GM19397 (cell line): ENCODE measurements at regions not wholly inside any gene's neighbourhood (a gene's known extent, or its start where the extent isn't known, plus 50 kb on each side); places are given as distances from the start of the nearest gene placed in this dataset.

ENCODE experiments used
- ATAC-seq: cut with Tn5 transposase; IDR thresholded peaks from one replicate; pipeline ENCODE4 v1.9.1; 2021; ENCODE audit warnings: mild to moderate bottlenecking, moderate library complexity; ENCODE audit not compliant: unreplicated experiment

GRCh38 chr18:57991552-57991951 lies 52.5 kb upstream of the NEDD4L start:
- ATAC-seq: no peak

DNA sequence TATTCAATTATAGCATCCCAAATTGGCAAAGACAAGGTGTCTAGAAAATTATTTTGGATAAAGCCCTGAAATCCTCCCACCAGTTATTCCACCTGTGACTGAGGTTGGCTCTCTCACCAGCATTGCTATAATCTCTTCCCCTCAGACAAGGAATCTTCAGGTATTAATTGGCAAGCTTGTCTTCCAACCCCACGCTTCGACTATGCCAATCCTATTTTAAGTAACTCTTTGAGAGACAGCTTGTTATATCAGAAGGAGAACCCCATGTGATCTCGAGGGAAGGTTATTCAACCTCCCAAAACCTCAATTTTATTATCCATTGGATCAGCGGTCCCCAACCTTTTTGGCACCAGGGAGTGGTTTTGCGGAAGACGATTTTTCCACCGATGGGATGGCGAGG lies 54.5 kb upstream of the NEDD4L start:
- no peak for ATAC-seq

- no peak for ATAC-seq
Measured at GRCh38 chr18:57984490-57985115, 59.4 kb upstream of the NEDD4L start.

GRCh38 chr18:57983965-57984364 lies 60.1 kb upstream of the NEDD4L start:
- no peak for ATAC-seq

DNA sequence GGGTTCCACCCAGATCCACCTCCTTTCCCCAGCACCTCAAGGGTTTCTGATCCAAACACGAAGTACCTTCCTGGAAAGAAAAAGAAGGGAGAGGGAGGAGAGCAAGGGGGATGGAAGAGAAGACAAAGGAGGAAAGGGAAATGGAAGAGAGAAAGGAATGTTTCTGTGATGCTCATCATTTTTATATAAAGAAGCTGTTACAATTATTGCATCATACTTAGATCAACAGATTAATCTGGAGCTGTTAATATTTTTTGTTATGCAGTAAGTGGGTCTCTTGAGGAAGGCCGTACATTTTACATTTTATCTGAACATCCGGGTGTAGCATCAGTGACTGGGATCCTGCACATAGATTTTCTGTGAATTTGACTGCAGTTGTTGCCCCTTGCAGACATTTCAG lies 60.6 kb upstream of the NEDD4L start:
- ATAC-seq: no peak

GRCh38 chr18:57982372-57983021 lies 61.5 kb upstream of the NEDD4L start:
- no peak for ATAC-seq

- no peak for ATAC-seq
Measured at GRCh38 chr18:57981308-57982028, 62.6 kb upstream of the NEDD4L start.

DNA sequence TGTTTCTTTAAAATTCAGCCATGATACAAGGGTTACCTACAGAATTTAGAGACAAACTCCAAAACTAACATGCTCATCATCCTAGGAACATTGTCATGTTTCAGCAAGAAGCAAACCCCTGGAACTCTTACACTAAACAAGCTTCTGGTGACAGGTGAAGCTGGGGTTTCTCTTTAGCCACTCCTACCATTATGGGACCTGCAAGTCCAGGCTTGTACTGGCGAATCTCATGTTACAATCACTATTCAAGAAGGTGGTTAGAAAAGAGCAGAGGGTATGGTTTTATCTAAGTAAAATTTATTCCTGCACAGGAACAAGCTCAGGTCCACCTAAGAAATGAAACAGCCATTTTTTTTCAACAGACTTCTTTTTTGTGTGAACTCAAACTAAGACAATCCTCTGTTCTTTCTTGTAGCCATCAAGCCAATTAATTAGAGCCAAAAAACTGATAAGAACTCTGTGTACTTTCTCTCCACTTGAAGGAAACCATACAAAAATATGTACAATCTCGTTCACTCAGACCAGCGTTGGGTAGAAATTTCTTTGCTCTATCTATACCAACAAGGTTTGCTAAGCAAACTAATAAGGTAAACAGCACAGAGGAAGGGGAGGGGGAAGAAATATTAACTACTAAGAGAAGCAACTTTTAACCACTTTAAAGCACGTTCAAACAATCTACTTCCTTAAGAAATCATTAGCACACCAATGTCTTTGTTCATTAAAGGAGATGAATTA lies 63.3 kb upstream of the NEDD4L start:
- ATAC-seq: no peak

- ATAC-seq: no peak
Measured at GRCh38 chr18:57976230-57976773, 67.7 kb upstream of the NEDD4L start.

GRCh38 chr18:57975805-57976204 lies 68.2 kb upstream of the NEDD4L start:
- ATAC-seq: no peak

GRCh38 chr18:57974585-57975265 lies 69.3 kb upstream of the NEDD4L start:
- no peak for ATAC-seq

- ATAC-seq: no peak
Measured at GRCh38 chr18:57973889-57974288, 70.1 kb upstream of the NEDD4L start.

DNA sequence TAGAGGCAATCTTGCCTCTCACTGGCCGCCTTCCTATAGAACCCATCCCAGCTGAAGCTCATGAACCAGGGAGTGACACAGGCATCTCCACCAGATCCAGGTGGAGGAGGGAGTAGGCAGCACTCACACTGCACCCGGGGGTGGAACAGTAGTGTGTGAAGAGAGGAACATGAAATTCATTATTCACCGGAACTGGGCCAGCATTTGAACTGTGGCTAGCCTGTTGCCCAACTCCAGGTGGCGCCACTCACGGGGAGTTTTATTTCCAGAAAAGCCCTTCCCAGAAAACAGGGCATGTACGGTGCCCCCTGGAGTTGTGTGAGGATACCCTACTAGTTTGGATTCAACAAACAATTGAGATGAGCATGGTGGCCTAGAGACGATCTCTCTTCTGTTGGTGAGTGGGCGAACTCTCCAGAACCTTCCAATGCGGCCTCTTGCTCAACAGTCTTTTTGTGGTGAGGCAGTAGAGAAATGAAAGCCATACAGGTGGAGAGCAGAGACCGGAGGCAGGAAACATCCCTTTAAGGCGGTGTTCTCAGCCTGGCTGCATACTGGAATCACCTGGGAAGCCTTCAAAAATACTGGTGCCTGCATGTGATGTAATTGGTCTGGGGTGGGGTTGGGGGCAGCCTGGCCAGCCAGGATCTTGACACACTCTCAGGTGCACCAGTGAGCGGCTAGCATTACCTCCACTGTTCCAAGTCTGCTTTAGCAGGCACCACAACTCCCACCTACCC lies 73.5 kb upstream of the NEDD4L start:
- ATAC-seq: no peak

- no peak for ATAC-seq
Measured at GRCh38 chr18:57969824-57970223, 74.2 kb upstream of the NEDD4L start.

DNA sequence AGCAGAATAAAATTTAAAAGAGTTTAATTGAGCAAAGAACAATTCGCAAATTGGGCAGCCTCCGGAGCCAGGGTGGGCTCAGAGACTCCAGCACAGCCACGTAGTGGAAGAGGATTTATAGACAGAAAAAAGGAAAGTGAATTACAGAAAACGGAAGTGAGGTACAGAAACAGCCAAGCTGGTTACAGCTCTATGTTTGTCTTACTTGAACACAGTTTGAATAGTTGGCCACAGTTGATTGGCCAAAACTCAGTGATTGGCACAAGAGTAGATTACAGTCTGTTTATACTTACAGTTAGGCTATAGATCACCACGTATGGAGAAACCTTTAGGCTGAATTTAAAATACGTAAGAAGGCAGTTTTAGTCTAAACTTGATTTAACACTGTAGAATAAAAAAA lies 78.8 kb upstream of the NEDD4L start:
- no peak for ATAC-seq

DNA sequence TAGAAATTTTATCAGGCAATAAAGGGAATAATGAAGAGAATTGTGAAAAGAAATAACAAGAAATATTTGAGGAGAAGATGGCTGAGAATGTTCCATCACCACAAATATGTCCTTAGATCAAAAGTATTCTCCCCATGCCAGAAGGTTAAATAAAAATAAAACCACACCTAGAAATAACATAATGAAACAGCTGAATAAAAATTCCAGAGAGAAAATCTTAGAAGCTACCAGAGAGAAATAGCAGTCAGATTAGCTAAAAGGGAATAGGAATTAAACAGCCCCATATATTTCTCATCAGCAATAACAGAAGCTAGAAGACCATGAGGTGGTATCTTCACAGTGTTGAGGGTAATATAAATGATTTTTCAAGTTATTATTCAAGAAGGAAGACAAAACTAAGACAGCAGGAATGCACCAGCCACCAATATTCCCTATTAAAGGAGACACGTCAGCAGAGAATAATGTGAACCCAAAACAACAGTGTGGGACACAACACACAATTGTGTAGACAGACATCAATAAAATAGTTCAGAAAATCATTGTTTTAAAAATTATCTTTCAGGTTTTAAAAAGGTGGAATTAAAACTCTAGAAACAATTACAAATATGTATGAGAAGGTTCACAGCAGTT lies 82.0 kb upstream of the NEDD4L start:
- ATAC-seq: no peak

DNA sequence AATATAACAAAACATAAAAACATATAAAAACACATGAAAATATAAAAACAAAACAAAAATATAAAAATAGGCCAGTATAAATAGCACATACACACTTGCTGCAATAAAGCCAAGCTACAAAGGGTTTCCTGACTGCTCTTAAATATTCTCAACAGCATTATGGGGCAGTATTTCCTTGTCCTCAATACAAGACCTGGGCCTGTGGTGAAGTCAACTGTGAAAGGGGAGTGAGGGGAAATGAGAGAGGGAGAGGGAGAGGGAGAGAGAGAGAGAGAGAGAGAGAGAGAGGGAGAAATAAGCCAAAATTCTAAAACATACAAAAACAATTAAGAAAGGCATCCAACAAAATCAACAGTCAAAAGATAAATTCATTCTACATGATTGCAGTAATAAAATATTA lies 82.6 kb upstream of the NEDD4L start:
- ATAC-seq: no peak

DNA sequence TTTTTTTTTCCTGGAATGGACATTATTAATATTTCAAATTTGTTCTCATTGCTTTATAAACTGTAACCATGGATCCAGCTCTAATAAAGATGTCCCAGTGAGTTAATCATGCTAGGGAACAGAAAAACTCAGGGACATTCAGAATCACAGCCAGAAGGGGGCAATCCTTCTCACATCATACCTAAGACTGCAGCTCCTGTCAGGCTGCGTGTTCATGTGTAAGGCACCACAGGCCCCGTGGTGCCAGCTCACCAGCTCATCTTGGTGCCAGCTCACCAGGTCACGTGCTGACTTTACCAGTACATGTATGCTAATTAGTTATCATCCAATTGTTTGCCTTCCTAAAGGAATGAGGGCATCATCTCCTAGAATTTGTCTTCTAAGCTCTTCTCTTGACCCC lies 84.7 kb upstream of the NEDD4L start:
- no peak for ATAC-seq

DNA sequence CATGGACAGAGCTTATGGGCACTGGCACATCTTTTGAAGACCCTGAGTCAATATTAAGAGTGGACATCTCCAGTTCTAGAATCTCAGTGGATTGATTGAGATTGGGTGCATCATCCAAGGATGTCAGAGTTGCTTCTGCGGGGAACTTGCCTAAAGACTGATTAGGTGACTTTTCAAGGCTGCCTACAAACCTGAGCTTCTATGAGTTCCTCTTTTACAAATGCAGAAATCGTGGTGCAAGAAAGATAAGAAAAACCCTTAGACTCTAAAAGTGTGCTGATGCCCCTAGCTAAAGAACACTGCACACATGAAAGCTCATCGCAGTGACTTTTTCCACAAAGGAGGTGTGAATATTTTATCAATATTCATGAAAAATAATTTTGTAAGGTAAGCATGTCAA lies 86.8 kb upstream of the NEDD4L start:
- ATAC-seq: no peak

DNA sequence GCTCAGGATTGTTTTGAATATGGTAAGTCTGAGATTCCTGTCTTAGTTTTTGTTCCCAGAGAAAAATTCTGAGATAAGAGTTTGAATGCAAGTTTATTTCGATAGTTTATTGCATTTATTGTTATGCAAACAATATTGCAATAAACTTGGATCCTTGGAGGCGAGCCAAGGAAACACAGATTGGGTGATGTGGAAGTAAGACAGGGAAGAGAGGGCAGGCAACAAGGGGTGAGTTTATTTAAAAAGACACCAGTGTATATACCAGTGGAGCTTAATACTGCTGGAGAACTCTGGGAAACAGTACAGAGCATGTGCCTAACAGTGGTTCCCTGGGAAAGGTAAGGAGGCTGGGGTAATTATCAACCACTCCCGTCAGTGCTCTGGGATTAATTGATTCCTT lies 87.5 kb upstream of the NEDD4L start:
- ATAC-seq: no peak
